ENCODE measurements at regions not wholly inside any gene's neighbourhood (a gene's known extent, or its start where the extent isn't known, plus 50 kb on each side); places are given as distances from the start of the nearest gene placed in this dataset.

GRCh38 chr5:73395256-73395655 is 53.3 kb downstream of the FOXD1 start:
- TF ChIP-seq POLR2A (IDR thresholded peaks at IDR 0.05; ENCODE audit: low read depth, low read length) (no peak), SMC3 (IDR thresholded peaks at IDR 0.05; ENCODE audit: low read depth, low read length) (no peak), MXI1 (IDR thresholded peaks at IDR 0.05; ENCODE audit: borderline replicate concordance, low read depth, low read length) (no peak), MAFK (IDR thresholded peaks at IDR 0.05; ENCODE audit: low read depth, low read length) (no peak), RAD21 (IDR thresholded peaks at IDR 0.05; ENCODE audit: low read length) (no peak), CHD1 (IDR thresholded peaks at IDR 0.05; ENCODE audit: low read depth, low read length) (no peak), USF2 (IDR thresholded peaks at IDR 0.05; ENCODE audit: low read depth, low read length) (no peak), RFX5 (IDR thresholded peaks at IDR 0.05; ENCODE audit: low read depth, low read length) (no peak)
- TF ChIP-seq, protein P1, sequence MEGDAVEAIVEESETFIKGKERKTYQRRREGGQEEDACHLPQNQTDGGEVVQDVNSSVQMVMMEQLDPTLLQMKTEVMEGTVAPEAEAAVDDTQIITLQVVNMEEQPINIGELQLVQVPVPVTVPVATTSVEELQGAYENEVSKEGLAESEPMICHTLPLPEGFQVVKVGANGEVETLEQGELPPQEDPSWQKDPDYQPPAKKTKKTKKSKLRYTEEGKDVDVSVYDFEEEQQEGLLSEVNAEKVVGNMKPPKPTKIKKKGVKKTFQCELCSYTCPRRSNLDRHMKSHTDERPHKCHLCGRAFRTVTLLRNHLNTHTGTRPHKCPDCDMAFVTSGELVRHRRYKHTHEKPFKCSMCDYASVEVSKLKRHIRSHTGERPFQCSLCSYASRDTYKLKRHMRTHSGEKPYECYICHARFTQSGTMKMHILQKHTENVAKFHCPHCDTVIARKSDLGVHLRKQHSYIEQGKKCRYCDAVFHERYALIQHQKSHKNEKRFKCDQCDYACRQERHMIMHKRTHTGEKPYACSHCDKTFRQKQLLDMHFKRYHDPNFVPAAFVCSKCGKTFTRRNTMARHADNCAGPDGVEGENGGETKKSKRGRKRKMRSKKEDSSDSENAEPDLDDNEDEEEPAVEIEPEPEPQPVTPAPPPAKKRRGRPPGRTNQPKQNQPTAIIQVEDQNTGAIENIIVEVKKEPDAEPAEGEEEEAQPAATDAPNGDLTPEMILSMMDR (conservative IDR thresholded peaks at IDR 0.05; ENCODE audit: low read depth, low read length), result no peak

All from IMR-90 (cell line).